H9 (cell line): ENCODE measurements at regions not wholly inside any gene's neighbourhood (a gene's known extent, or its start where the extent isn't known, plus 50 kb on each side); places are given as distances from the start of the nearest gene placed in this dataset.

Source experiments
- DNase-seq: peaks from one replicate; pipeline ENCODE4 v3.0.0-alpha.2; 2017
- H2AFZ ChIP-seq: one replicate; pipeline ENCODE4 v1.6.1; 2013; ENCODE audit warnings: mild to moderate bottlenecking, low read length, control low read depth, moderate library complexity
- H2AK5ac ChIP-seq: 2 replicates; pipeline ENCODE4 v1.6.1; 2013; ENCODE audit warnings: low read length, control low read depth, mixed read lengths; ENCODE audit not compliant: insufficient read length
- H2BK120ac ChIP-seq: one replicate; pipeline ENCODE4 v1.6.1; 2013; ENCODE audit warnings: low read depth, mild to moderate bottlenecking, low read length, control low read depth, inconsistent platforms; ENCODE audit not compliant: poor library complexity, severe bottlenecking
- H2BK12ac ChIP-seq: 2 replicates; pipeline ENCODE4 v1.6.1; 2013; ENCODE audit warnings: low read length, control low read depth, mixed read lengths, low read depth; ENCODE audit not compliant: insufficient read length
- H2BK15ac ChIP-seq: 2 replicates; pipeline ENCODE4 v1.6.1; 2013; ENCODE audit warnings: low read depth, low read length, control low read depth
- H2BK20ac ChIP-seq: one replicate; pipeline ENCODE4 v1.6.1; 2013; ENCODE audit warnings: low read depth, mild to moderate bottlenecking, low read length, control low read depth, inconsistent platforms; ENCODE audit not compliant: poor library complexity, severe bottlenecking
- H2BK5ac ChIP-seq: 2 replicates; pipeline ENCODE4 v1.6.1; 2013; ENCODE audit warnings: low read length, control low read depth, mixed read lengths; ENCODE audit not compliant: insufficient read length
- H3K14ac ChIP-seq: 2 replicates; pipeline ENCODE4 v1.6.1; 2013; ENCODE audit warnings: low read length, control low read depth; ENCODE audit not compliant: insufficient read depth
- H3K18ac ChIP-seq: 2 replicates; pipeline ENCODE4 v1.6.1; 2013; ENCODE audit warnings: low read depth, mild to moderate bottlenecking, mixed read lengths, low read length, control low read depth; ENCODE audit not compliant: insufficient read length
- H3K23ac ChIP-seq: 2 replicates; pipeline ENCODE4 v1.6.1; 2013; ENCODE audit warnings: low read length, control low read depth, mixed read lengths, low read depth; ENCODE audit not compliant: insufficient read length
- H3K23me2 ChIP-seq: 2 replicates; pipeline ENCODE4 v1.6.1; 2013; ENCODE audit warnings: low read depth, mild to moderate bottlenecking, mixed read lengths, low read length, control low read depth; ENCODE audit not compliant: insufficient read length, poor library complexity, severe bottlenecking
- H3K27ac ChIP-seq: 2 replicates; pipeline ENCODE4 v1.5.1; 2013; ENCODE audit warnings: low read length, control low read depth, mixed read lengths, low read depth; ENCODE audit not compliant: insufficient read length
- H3K27me3 ChIP-seq: 2 replicates; pipeline ENCODE4 v1.6.1; 2013; ENCODE audit warnings: low read length, control low read depth, inconsistent platforms; ENCODE audit not compliant: insufficient read depth
- H3K4ac ChIP-seq: 2 replicates; pipeline ENCODE4 v1.6.1; 2013; ENCODE audit warnings: low read depth, mild to moderate bottlenecking, control low read depth, inconsistent platforms, low read length, moderate library complexity
- H3K4me1 ChIP-seq: 2 replicates; pipeline ENCODE4 v1.6.1; 2013; ENCODE audit warnings: low read length, control low read depth, inconsistent platforms; ENCODE audit not compliant: insufficient read depth
- H3K4me2 ChIP-seq: 2 replicates; pipeline ENCODE4 v1.6.1; 2013; ENCODE audit warnings: low read length, control low read depth, mixed read lengths; ENCODE audit not compliant: insufficient read length, insufficient read depth
- H3K56ac ChIP-seq: 2 replicates; pipeline ENCODE4 v1.6.1; 2013; ENCODE audit warnings: low read depth, mild to moderate bottlenecking, mixed read lengths, low read length, control low read depth; ENCODE audit not compliant: insufficient read length
- H3K79me1 ChIP-seq: 2 replicates; pipeline ENCODE4 v1.6.1; 2013; ENCODE audit warnings: low read depth, mild to moderate bottlenecking, moderate library complexity, low read length, control low read depth, inconsistent platforms; ENCODE audit not compliant: insufficient read depth, poor library complexity, severe bottlenecking
- H3K79me2 ChIP-seq: 2 replicates; pipeline ENCODE4 v1.6.1; 2013; ENCODE audit warnings: low read length, control low read depth, inconsistent platforms; ENCODE audit not compliant: insufficient read depth
- H3K9ac ChIP-seq: 2 replicates; pipeline ENCODE4 v1.6.1; 2013; ENCODE audit warnings: low read length, control low read depth, mixed read lengths; ENCODE audit not compliant: insufficient read length; ENCODE audit errors: extremely low read depth
- H3K9me3 ChIP-seq: one replicate; pipeline ENCODE4 v1.6.1; 2013; ENCODE audit warnings: low read depth, low read length, inconsistent platforms; ENCODE audit not compliant: control insufficient read depth
- H3T11ph ChIP-seq: one replicate; pipeline ENCODE4 v1.6.1; 2013; ENCODE audit warnings: mild to moderate bottlenecking, low read length, control low read depth, inconsistent platforms
- H4K20me1 ChIP-seq: one replicate; pipeline ENCODE4 v1.6.1; 2013; ENCODE audit not compliant: control insufficient read depth, insufficient read length, insufficient read depth
- H4K5ac ChIP-seq: 2 replicates; pipeline ENCODE4 v1.6.1; 2013; ENCODE audit warnings: low read depth, mild to moderate bottlenecking, mixed read lengths, low read length, control low read depth; ENCODE audit not compliant: insufficient read length
- H4K8ac ChIP-seq: replicated peaks from 2 replicates; pipeline ENCODE4 v1.6.1; 2013; ENCODE audit warnings: low read length, control low read depth, mixed read lengths, low read depth; ENCODE audit not compliant: insufficient read length
- H4K91ac ChIP-seq: 2 replicates; pipeline ENCODE4 v1.6.1; 2013; ENCODE audit warnings: low read depth, mild to moderate bottlenecking, moderate library complexity, mixed read lengths, low read length, control low read depth; ENCODE audit not compliant: insufficient read length
- H3K27ac Mint-ChIP-seq, 3 experiments: 2 replicates in 2 of 3; 3 replicates in 1 of 3; pipeline ENCODE4 v1.8.0; 2020 to 2021; ENCODE audit warnings: mixed read lengths in 3 of 3, mild to moderate bottlenecking in 1 of 3, moderate library complexity in 1 of 3
- H3K27me3 Mint-ChIP-seq: 2 replicates; pipeline ENCODE4 v1.8.0; 2021; ENCODE audit warnings: low read depth, mild to moderate bottlenecking, moderate library complexity, mixed read lengths
- H3K36me3 Mint-ChIP-seq, 3 experiments: 2 replicates in 2 of 3; 3 replicates in 1 of 3; pipeline ENCODE4 v1.8.0; 2020 to 2021; ENCODE audit warnings: low read depth in 3 of 3, mixed read lengths in 3 of 3; ENCODE audit not compliant: insufficient read depth in 1 of 3
- H3K4me1 Mint-ChIP-seq, 2 experiments: 2 replicates each; pipeline ENCODE4 v1.8.0; 2020; ENCODE audit warnings: mixed read lengths in 2 of 2
- H3K4me3 Mint-ChIP-seq, 2 experiments: 2 replicates in 1 of 2; 3 replicates in 1 of 2; pipeline ENCODE4 v1.8.0; 2020 to 2021; ENCODE audit warnings: mild to moderate bottlenecking in 2 of 2, mixed read lengths in 2 of 2, moderate library complexity in 1 of 2
- H3K9me3 Mint-ChIP-seq, 2 experiments: 2 replicates in 1 of 2; 3 replicates in 1 of 2; pipeline ENCODE4 v1.8.0; 2020; ENCODE audit warnings: mild to moderate bottlenecking in 2 of 2, mixed read lengths in 2 of 2, moderate library complexity in 1 of 2
- WGBS: extraction: QIAGEN DNeasy Blood & Tissue Kit; methylation state at CpG from one replicate; pipeline ENCODE4 v1.1.7; 2013; ENCODE audit warnings: missing lambda C conversion rate, low lambda C conversion rate, mixed read lengths; ENCODE audit not compliant: insufficient read length; ENCODE audit errors: extremely low coverage; 5-methylcytosine and 5-hydroxymethylcytosine counted together
- TF ChIP-seq, protein P1 (sequence below): fragments of 200-600 bp; sonication (generic); conservative IDR thresholded peaks from 3 replicates; pipeline ENCODE4 v1.8.0; 2021; ENCODE audit warnings: antibody characterized with exemption, mild to moderate bottlenecking

DNA sequence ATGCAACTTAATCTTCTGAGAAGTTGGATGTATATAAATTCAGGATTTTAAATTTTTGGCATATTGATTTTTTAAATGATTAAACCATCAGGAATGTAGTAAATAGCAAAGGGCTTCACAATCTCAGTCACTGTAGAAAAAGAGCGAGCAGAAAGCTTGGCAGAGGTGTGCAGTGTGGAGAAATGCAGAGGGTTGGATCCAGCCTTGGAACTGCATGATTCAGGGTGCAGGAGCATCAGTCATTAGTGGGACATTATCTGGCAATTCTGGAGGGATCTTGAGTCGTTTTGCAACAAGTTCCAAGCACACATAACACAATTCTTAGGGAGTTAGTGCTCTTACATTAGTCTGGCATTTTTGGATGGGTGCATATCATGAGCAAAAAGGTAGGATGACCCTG is 267.9 kb downstream of the PLA2G4A start:
- no peak overlapping the region for H3K4me2 ChIP-seq
- no peaks in the 10 kb centered on the region for H3K79me1 ChIP-seq
- no peaks in the 10 kb centered on the region for H3K4me1 ChIP-seq
- H4K20me1 ChIP-seq: no peaks in the 10 kb centered on the region
- H2AFZ ChIP-seq: no peak overlapping the region
- no peak overlapping the region for H2BK5ac ChIP-seq
- no peak overlapping the region for H2BK12ac ChIP-seq
- no peak overlapping the region for H2BK15ac ChIP-seq
- Mint-ChIP-seq H3K36me3 (no peaks in the 10 kb centered on the region; a peak in 2 of 7 replicates), H3K9me3 (peaks cover 7 to 13% of the 10 kb centered on the region in 2 experiments; a peak in 4 of 5 replicates), H3K27me3 (no peaks in the 10 kb centered on the region), H3K27ac (no peak overlapping the region), H3K4me1 (no peaks in the 10 kb centered on the region), H3K4me3 (no peak overlapping the region)
- DNase-seq: no peak
- no peaks in the 10 kb centered on the region for H3K79me2 ChIP-seq
- no peak overlapping the region for H3K9ac ChIP-seq
- no peak overlapping the region for H2BK120ac ChIP-seq
- no peak overlapping the region for H3K4ac ChIP-seq
- no peaks in the 10 kb centered on the region for H3K9me3 ChIP-seq
- no CpG with 5 or more reads among the region's 2 CpGs for WGBS
- no peak overlapping the region for H4K5ac ChIP-seq
- no peak overlapping the region for H3K56ac ChIP-seq
- H2AK5ac ChIP-seq: no peak overlapping the region
- no peak overlapping the region for H2BK20ac ChIP-seq
- H3K18ac ChIP-seq: no peak overlapping the region
- no peak overlapping the region for H3K14ac ChIP-seq
- no peak overlapping the region for H4K8ac ChIP-seq
- no peak overlapping the region for H3T11ph ChIP-seq
- no peaks in the 10 kb centered on the region for H3K23me2 ChIP-seq
- TF ChIP-seq, protein P1, sequence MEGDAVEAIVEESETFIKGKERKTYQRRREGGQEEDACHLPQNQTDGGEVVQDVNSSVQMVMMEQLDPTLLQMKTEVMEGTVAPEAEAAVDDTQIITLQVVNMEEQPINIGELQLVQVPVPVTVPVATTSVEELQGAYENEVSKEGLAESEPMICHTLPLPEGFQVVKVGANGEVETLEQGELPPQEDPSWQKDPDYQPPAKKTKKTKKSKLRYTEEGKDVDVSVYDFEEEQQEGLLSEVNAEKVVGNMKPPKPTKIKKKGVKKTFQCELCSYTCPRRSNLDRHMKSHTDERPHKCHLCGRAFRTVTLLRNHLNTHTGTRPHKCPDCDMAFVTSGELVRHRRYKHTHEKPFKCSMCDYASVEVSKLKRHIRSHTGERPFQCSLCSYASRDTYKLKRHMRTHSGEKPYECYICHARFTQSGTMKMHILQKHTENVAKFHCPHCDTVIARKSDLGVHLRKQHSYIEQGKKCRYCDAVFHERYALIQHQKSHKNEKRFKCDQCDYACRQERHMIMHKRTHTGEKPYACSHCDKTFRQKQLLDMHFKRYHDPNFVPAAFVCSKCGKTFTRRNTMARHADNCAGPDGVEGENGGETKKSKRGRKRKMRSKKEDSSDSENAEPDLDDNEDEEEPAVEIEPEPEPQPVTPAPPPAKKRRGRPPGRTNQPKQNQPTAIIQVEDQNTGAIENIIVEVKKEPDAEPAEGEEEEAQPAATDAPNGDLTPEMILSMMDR: no peak
- no peak overlapping the region for H3K23ac ChIP-seq
- H3K27me3 ChIP-seq: no peaks in the 10 kb centered on the region
- no peak overlapping the region for H4K91ac ChIP-seq
- H3K27ac ChIP-seq: no peak overlapping the region
